GM21390 (cell line): ENCODE measurements at regions not wholly inside any gene's neighbourhood (a gene's known extent, or its start where the extent isn't known, plus 50 kb on each side); places are given as distances from the start of the nearest gene placed in this dataset.
A peak's percentile ranks its signal among the peaks of the same experiment; 100 is the strongest.

ENCODE experiments used
- ATAC-seq: cut with Tn5 transposase; IDR thresholded peaks from one replicate; pipeline ENCODE4 v1.9.1; 2021; ENCODE audit not compliant: unreplicated experiment

GRCh38 chr2:150168595-150169236, 318.8 kb downstream of the RND3 start:
- no peak for ATAC-seq

- peak; percentile 93 for ATAC-seq
Observed at GRCh38 chr2:150167711-150168110, 319.8 kb downstream of the RND3 start.

GRCh38 chr2:150166313-150167051, 321.0 kb downstream of the RND3 start:
- ATAC-seq: no peak

- no peak for ATAC-seq
Observed at GRCh38 chr2:150165988-150166312, 321.5 kb downstream of the RND3 start.

- ATAC-seq: no peak
Observed at GRCh38 chr2:150165442-150165841, 322.0 kb downstream of the RND3 start.

GRCh38 chr2:150162241-150162942, 325.1 kb downstream of the RND3 start:
- no peak for ATAC-seq

- ATAC-seq: no peak
Observed at GRCh38 chr2:150160058-150160457, 327.4 kb downstream of the RND3 start.

GRCh38 chr2:150159300-150159699, 328.2 kb downstream of the RND3 start:
- no peak for ATAC-seq

GRCh38 chr2:150156876-150157275, 330.6 kb downstream of the RND3 start:
- no peak for ATAC-seq

GRCh38 chr2:150156415-150156814, 331.1 kb downstream of the RND3 start:
- no peak for ATAC-seq

- ATAC-seq: no peak
Observed at GRCh38 chr2:150154308-150154797, 333.1 kb downstream of the RND3 start.

GRCh38 chr2:150153646-150154307, 333.7 kb downstream of the RND3 start:
- ATAC-seq: no peak

- no peak for ATAC-seq
Observed at GRCh38 chr2:150152230-150152629, 335.2 kb downstream of the RND3 start.

- no peak for ATAC-seq
Observed at GRCh38 chr2:150150144-150150543, 337.3 kb downstream of the RND3 start.

- no peak for ATAC-seq
Observed at GRCh38 chr2:150147889-150148683, 339.4 kb downstream of the RND3 start.

GRCh38 chr2:150146879-150147278, 340.6 kb downstream of the RND3 start:
- ATAC-seq: no peak

- no peak for ATAC-seq
Observed at GRCh38 chr2:150145299-150145692, 342.2 kb downstream of the RND3 start.

GRCh38 chr2:150144546-150145298, 342.7 kb downstream of the RND3 start:
- no peak for ATAC-seq

- ATAC-seq: no peak
Observed at GRCh38 chr2:150143087-150143536, 344.4 kb downstream of the RND3 start.

- no peak for ATAC-seq
Observed at GRCh38 chr2:150142561-150142960, 344.9 kb downstream of the RND3 start.
